PC-9 (cell line): ENCODE measurements at regions not wholly inside any gene's neighbourhood (a gene's known extent, or its start where the extent isn't known, plus 50 kb on each side); places are given as distances from the start of the nearest gene placed in this dataset.
"Not testable (repeated sequence)": the region's sequence is repeated elsewhere in the genome, so short reads cannot be mapped to it uniquely, and the experiment has no call there.

Experiments used
- CTCF ChIP-seq: fragments of 200-600 bp; sonication (generic); conservative IDR thresholded peaks from 2 replicates; pipeline ENCODE4 v1.6.1; 2017; ENCODE audit warnings: mixed run types, antibody characterized with exemption, mild to moderate bottlenecking, moderate library complexity
- EZH2 ChIP-seq: fragments of 200-600 bp; sonication (generic); IDR thresholded peaks from 2 replicates; pipeline ENCODE4 v1.8.0; 2017; ENCODE audit warnings: antibody characterized with exemption, low read depth

GRCh38 chr3:75272237-75272636 is 391.9 kb upstream of the FRG2C start:
- not testable (repeated sequence) for TF ChIP-seq CTCF, EZH2
